GM12878 (cell line): ENCODE measurements at regions not wholly inside any gene's neighbourhood (a gene's known extent, or its start where the extent isn't known, plus 50 kb on each side); places are given as distances from the start of the nearest gene placed in this dataset.

Source experiments
- ATAC-seq: fragments of 200-7000 bp; cut with Tn5 transposase; 3 replicates; pipeline ENCODE4 v1.9.1; 2020; ENCODE audit warnings: mild to moderate bottlenecking, moderate library complexity
- BruUV-seq: library from RNA; stranded (reverse); fragments of 400-500 nt; replicated peaks from 2 replicates; lab custom pipeline; 2021; lab: Mats Ljungman, UMichigan
- CTCF ChIA-PET: fragments of 300-600 bp; sonication (Branson Sonifier 250); formaldehyde crosslinking; extraction: SDS; loops from one replicate; lab custom pipeline; 2021; ENCODE audit warnings: inconsistent platforms; lab: Yijun Ruan, JAX
- POLR2A ChIA-PET: fragments of 350-600 bp; formaldehyde crosslinking; extraction: SDS; loops from one replicate; lab custom pipeline; 2021; ENCODE audit warnings: inconsistent platforms; lab: Charles Lee
- RAD21 ChIA-PET: fragments of 300-600 bp; sonication (Branson Sonifier 250); formaldehyde crosslinking; loops from one replicate; lab custom pipeline; 2023; ENCODE audit warnings: antibody characterized with exemption; ENCODE audit not compliant: unreplicated experiment; lab: Charles Lee
- SMC1A ChIA-PET: fragments of 300-600 bp; sonication (Branson Sonifier 250); formaldehyde crosslinking; loops from one replicate; lab custom pipeline; 2023; ENCODE audit not compliant: unreplicated experiment, uncharacterized antibody; lab: Charles Lee
- DNase-seq: peaks from one replicate; pipeline ENCODE4 v3.0.0-alpha.2; 2011; ENCODE audit warnings: low read depth, low spot score
- FAIRE-seq: peaks from 3 replicates; lab custom pipeline; 2011; peaks lifted over from hg19 to GRCh38; lab: Jason Lieb, UNC
- H2AFZ ChIP-seq: 2 replicates; pipeline ENCODE4 v1.6.0; 2011; ENCODE audit warnings: low read depth, low read length, control low read depth; ENCODE audit not compliant: control insufficient read depth
- H3K27ac ChIP-seq: 2 replicates; pipeline ENCODE4 v1.5.1; 2011; ENCODE audit warnings: control low read depth; ENCODE audit not compliant: control insufficient read depth, insufficient read depth
- H3K27me3 ChIP-seq, 2 experiments: replicated peaks in 1 of 2; 2 replicates each; pipeline versions ENCODE4 v1.6.0 to v1.6.1; 2011; ENCODE audit warnings: low read length in 1 of 2; ENCODE audit not compliant: control insufficient read depth in 2 of 2, insufficient read depth in 2 of 2
- H3K36me3 ChIP-seq, 2 experiments: 2 replicates each; pipeline ENCODE4 v1.5.1; 2011; ENCODE audit warnings: low read length in 1 of 2; ENCODE audit not compliant: control insufficient read depth in 2 of 2, insufficient read depth in 2 of 2
- H3K4me1 ChIP-seq: 2 replicates; pipeline ENCODE4 v1.6.1; 2011; ENCODE audit warnings: mild to moderate bottlenecking, low read length, moderate library complexity, mixed read lengths; ENCODE audit not compliant: control insufficient read depth, insufficient read depth
- H3K4me2 ChIP-seq: 2 replicates; pipeline ENCODE4 v1.6.0; 2011; ENCODE audit warnings: control low read depth; ENCODE audit not compliant: control insufficient read depth, insufficient read depth
- H3K4me3 ChIP-seq: fragments of 200-600 bp; sonication (generic); 2 replicates; pipeline ENCODE4 v1.5.1; 2016
- H3K79me2 ChIP-seq: 2 replicates; pipeline ENCODE4 v1.6.0; 2011; ENCODE audit warnings: low read length; ENCODE audit not compliant: control insufficient read depth, insufficient read depth
- H3K9ac ChIP-seq: 2 replicates; pipeline ENCODE4 v1.8.0; 2011; ENCODE audit warnings: low read length, control low read depth, mixed read lengths; ENCODE audit not compliant: control insufficient read depth, insufficient read depth
- H3K9me3 ChIP-seq: replicated peaks from 3 replicates; pipeline ENCODE4 v1.5.1; 2011; ENCODE audit warnings: mild to moderate bottlenecking, low read length; ENCODE audit not compliant: control insufficient read depth, insufficient read depth
- H4K20me1 ChIP-seq: 2 replicates; pipeline ENCODE4 v1.6.0; 2011; ENCODE audit not compliant: control insufficient read depth, insufficient read depth
- CBFB ChIP-seq: IDR thresholded peaks from 2 replicates; pipeline ENCODE4 v1.6.1; 2016; ENCODE audit warnings: antibody characterized with exemption, low read depth
- ESRRA ChIP-seq: IDR thresholded peaks from 2 replicates; pipeline ENCODE4 v1.6.1; 2012; ENCODE audit warnings: mild to moderate bottlenecking, low read length, improper control_type of control experiment
- FOXK2 ChIP-seq: fragments of 450-650 bp; IDR thresholded peaks from 2 replicates; pipeline ENCODE4 v1.6.1; 2017; ENCODE audit warnings: mild to moderate bottlenecking, moderate library complexity
- HCFC1 ChIP-seq: fragments of 150-350 bp; IDR thresholded peaks from 2 replicates; pipeline ENCODE4 v1.6.1; 2014; ENCODE audit warnings: low read length
- HDAC6 ChIP-seq: fragments of 200-600 bp; sonication (generic); IDR thresholded peaks from one replicate; pipeline ENCODE4 v1.8.0; 2017; ENCODE audit warnings: antibody characterized with exemption; ENCODE audit not compliant: unreplicated experiment
- MYC ChIP-seq: IDR thresholded peaks from 2 replicates; pipeline ENCODE4 v1.6.1; 2011; ENCODE audit warnings: mild to moderate bottlenecking, low read length, moderate library complexity, inconsistent platforms; ENCODE audit not compliant: insufficient read depth, insufficient replicate concordance, insufficient read length, severe bottlenecking
- POU2F2 ChIP-seq: IDR thresholded peaks from 3 replicates; pipeline ENCODE4 v1.6.1; 2011; ENCODE audit warnings: low read depth, mild to moderate bottlenecking, low read length, borderline replicate concordance
- RAD21 ChIP-seq: IDR thresholded peaks from 2 replicates; pipeline ENCODE4 v1.6.1; 2011; ENCODE audit warnings: mild to moderate bottlenecking, low read depth, low read length, moderate library complexity; ENCODE audit not compliant: insufficient read depth
- STAT3 ChIP-seq: IDR thresholded peaks from 2 replicates; pipeline ENCODE4 v1.6.1; 2011; ENCODE audit warnings: low read depth, low read length, improper control_type of control experiment
- WRNIP1 ChIP-seq: IDR thresholded peaks from 2 replicates; pipeline ENCODE4 v1.6.1; 2011; ENCODE audit warnings: low read depth, low read length, improper control_type of control experiment, borderline replicate concordance
- WGBS: methylation state at CpG from one replicate; pipeline ENCODE4 v1.1.6; 2016; ENCODE audit warnings: low lambda C conversion rate; ENCODE audit not compliant: insufficient replicate concordance, insufficient coverage; ENCODE audit errors: missing lambda C conversion rate; 5-methylcytosine and 5-hydroxymethylcytosine counted together
- in situ Hi-C: fragments of 300-500 bp; cut with MboI; formaldehyde crosslinking; loops from 9 replicates; pipeline ENCODE4 v1.14.3; 2018; ENCODE audit warnings: mixed read lengths
- intact Hi-C: fragments of 100-400 bp; cut with micrococcal nuclease; formaldehyde crosslinking; loops from one replicate; pipeline ENCODE4 v1.14.2; 2022; ENCODE audit not compliant: unreplicated experiment
- TF ChIP-seq, protein P1 (sequence below): IDR thresholded peaks from 2 replicates; pipeline ENCODE4 v1.6.1; 2011; ENCODE audit warnings: borderline replicate concordance, low read depth, mild to moderate bottlenecking, moderate library complexity, mixed read lengths, low read length; ENCODE audit not compliant: insufficient read depth; ENCODE audit errors: extremely low read length
- TF ChIP-seq, protein P2 (sequence below): IDR thresholded peaks from 2 replicates; pipeline ENCODE4 v1.6.1; 2012; ENCODE audit warnings: low read length, inconsistent platforms
- TF ChIP-seq, protein P3 (sequence below), 3 experiments: IDR thresholded peaks in 2 of 3; conservative IDR thresholded peaks in 1 of 3; 2 replicates each; pipeline ENCODE4 v1.5.1; 2011; ENCODE audit warnings: low read depth in 3 of 3, low read length in 3 of 3, mild to moderate bottlenecking in 3 of 3, control low read depth in 2 of 3, moderate library complexity in 2 of 3, inconsistent platforms in 1 of 3, mixed read lengths in 1 of 3; ENCODE audit not compliant: control insufficient read depth in 2 of 3, insufficient read depth in 1 of 3; ENCODE audit errors: extremely low read depth in 1 of 3

DNA sequence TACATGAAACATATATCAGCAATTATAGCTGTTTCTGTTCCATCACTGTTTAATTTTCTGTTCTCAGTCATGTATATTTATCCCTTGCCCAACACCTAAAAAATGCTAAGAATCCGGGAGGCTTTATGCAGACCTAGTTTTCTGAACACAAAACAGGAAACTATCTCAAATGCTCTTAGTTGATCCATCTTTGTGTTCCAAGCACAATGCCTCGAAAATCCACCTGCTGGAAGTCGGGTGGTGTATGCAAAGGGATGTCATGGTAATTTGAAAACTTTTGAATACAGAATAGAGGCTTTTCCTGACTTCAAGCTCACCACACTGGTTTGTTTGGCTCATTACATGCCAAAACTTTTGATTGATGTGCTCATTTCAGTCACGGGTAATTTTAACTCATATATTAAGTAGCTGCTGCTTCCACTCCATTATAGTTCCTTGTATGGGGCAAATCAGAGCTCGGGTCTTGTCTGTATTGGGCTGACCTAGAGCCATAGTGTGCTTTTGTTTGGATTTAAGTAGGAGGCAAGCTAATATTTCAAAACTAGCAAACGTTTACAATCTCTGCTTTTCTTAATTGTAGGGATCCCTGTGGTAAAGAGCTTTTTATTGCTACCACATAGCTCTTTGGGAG is 646.5 kb upstream of the EPHA7 start:
- WGBS, result 2% methylated on average over 6 of the region's 6 CpGs
- ChIA-PET SMC1A (no interaction called here), CTCF (no interaction called here), RAD21 (no interaction called here), POLR2A (interaction anchor here (0.5 kb wide), 1 partner anchor 8 kb away, joined by 3 read pairs; no protein-coding TSS in a partner anchor)
- H3K27me3 ChIP-seq, result no peaks in the 10 kb centered on the region
- ATAC-seq (no peak), FAIRE-seq (no peak), DNase-seq (no peak)
- H4K20me1 ChIP-seq, result no peaks in the 10 kb centered on the region
- no TSS peak for BruUV-seq
- no peaks in the 10 kb centered on the region for H3K4me1 ChIP-seq
- no peak overlapping the region for H3K4me2 ChIP-seq
- no peaks in the 10 kb centered on the region for H3K9me3 ChIP-seq
- in situ Hi-C loops (no loop called here), intact Hi-C loops (no loop called here)
- no peak overlapping the region for H2AFZ ChIP-seq
- H3K4me3 ChIP-seq, result no peak overlapping the region
- H3K36me3 ChIP-seq, result no peaks in the 10 kb centered on the region
- no peak overlapping the region for H3K9ac ChIP-seq
- no peaks in the 10 kb centered on the region for H3K79me2 ChIP-seq
- TF ChIP-seq HCFC1 (no peak), WRNIP1 (no peak), STAT3 (no peak), CBFB (no peak), HDAC6 (no peak), ESRRA (no peak), MYC (no peak), FOXK2 (no peak), RAD21 (no peak), POU2F2 (no peak)
- TF ChIP-seq, protein P1, sequence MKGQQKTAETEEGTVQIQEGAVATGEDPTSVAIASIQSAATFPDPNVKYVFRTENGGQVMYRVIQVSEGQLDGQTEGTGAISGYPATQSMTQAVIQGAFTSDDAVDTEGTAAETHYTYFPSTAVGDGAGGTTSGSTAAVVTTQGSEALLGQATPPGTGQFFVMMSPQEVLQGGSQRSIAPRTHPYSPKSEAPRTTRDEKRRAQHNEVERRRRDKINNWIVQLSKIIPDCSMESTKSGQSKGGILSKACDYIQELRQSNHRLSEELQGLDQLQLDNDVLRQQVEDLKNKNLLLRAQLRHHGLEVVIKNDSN, result no peak
- TF ChIP-seq, protein P2, sequence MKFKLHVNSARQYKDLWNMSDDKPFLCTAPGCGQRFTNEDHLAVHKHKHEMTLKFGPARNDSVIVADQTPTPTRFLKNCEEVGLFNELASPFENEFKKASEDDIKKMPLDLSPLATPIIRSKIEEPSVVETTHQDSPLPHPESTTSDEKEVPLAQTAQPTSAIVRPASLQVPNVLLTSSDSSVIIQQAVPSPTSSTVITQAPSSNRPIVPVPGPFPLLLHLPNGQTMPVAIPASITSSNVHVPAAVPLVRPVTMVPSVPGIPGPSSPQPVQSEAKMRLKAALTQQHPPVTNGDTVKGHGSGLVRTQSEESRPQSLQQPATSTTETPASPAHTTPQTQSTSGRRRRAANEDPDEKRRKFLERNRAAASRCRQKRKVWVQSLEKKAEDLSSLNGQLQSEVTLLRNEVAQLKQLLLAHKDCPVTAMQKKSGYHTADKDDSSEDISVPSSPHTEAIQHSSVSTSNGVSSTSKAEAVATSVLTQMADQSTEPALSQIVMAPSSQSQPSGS, result no peak
- TF ChIP-seq, protein P3, sequence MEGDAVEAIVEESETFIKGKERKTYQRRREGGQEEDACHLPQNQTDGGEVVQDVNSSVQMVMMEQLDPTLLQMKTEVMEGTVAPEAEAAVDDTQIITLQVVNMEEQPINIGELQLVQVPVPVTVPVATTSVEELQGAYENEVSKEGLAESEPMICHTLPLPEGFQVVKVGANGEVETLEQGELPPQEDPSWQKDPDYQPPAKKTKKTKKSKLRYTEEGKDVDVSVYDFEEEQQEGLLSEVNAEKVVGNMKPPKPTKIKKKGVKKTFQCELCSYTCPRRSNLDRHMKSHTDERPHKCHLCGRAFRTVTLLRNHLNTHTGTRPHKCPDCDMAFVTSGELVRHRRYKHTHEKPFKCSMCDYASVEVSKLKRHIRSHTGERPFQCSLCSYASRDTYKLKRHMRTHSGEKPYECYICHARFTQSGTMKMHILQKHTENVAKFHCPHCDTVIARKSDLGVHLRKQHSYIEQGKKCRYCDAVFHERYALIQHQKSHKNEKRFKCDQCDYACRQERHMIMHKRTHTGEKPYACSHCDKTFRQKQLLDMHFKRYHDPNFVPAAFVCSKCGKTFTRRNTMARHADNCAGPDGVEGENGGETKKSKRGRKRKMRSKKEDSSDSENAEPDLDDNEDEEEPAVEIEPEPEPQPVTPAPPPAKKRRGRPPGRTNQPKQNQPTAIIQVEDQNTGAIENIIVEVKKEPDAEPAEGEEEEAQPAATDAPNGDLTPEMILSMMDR (IDR thresholded peaks at IDR 0.05 in 2 of 3, conservative IDR thresholded peaks at IDR 0.05 in 1 of 3; ENCODE audit: control insufficient read depth in 2 of 3, extremely low read depth in 1 of 3, insufficient read depth in 1 of 3, low read depth in 3 of 3, low read length in 3 of 3), result no peak
- H3K27ac ChIP-seq, result no peak overlapping the region
